K562 (cell line): ENCODE measurements at regions not wholly inside any gene's neighbourhood (a gene's known extent, or its start where the extent isn't known, plus 50 kb on each side); places are given as distances from the start of the nearest gene placed in this dataset.

Experiments used
- BDP1 ChIP-seq: IDR thresholded peaks from 3 replicates; pipeline ENCODE4 v1.6.1; 2011; ENCODE audit not compliant: insufficient read length, insufficient read depth
- EP300 ChIP-seq: IDR thresholded peaks from 2 replicates; pipeline ENCODE4 v1.6.1; 2012; ENCODE audit warnings: low read length, improper control_type of control experiment
- GABPB1 ChIP-seq: sonication (generic); formaldehyde crosslinking; IDR thresholded peaks from 2 replicates; pipeline ENCODE4 v1.8.0; 2022; ENCODE audit warnings: mild to moderate bottlenecking, missing genetic modification reagents
- GATAD2B ChIP-seq: fragments of 450-650 bp; IDR thresholded peaks from 2 replicates; pipeline ENCODE4 v1.6.1; 2017; ENCODE audit warnings: mild to moderate bottlenecking, borderline replicate concordance
- HDAC6 ChIP-seq: IDR thresholded peaks from 2 replicates; pipeline ENCODE4 v1.6.1; 2012; ENCODE audit warnings: low read depth, mild to moderate bottlenecking, control low read depth, inconsistent platforms, low read length, moderate library complexity
- KDM1A ChIP-seq, 2 experiments: fragments of 450-650 bp; IDR thresholded peaks; 2 replicates each; pipeline ENCODE4 v1.6.1; 2016; ENCODE audit warnings: mild to moderate bottlenecking in 2 of 2
- NFXL1 ChIP-seq: fragments of 450-650 bp; formaldehyde crosslinking; IDR thresholded peaks from 2 replicates; pipeline ENCODE4 v1.4.0; 2021; ENCODE audit warnings: mild to moderate bottlenecking
- PYGO2 ChIP-seq: fragments of 450-650 bp; IDR thresholded peaks from 2 replicates; pipeline ENCODE4 v1.6.1; 2016; ENCODE audit warnings: mild to moderate bottlenecking, missing genetic modification characterization, moderate library complexity, missing compliant biosample characterization
- RBM22 ChIP-seq: fragments of 200-400 bp; formaldehyde crosslinking; IDR thresholded peaks from 2 replicates; pipeline ENCODE4 v1.6.1; 2018; ENCODE audit warnings: low read length, low read depth; ENCODE audit not compliant: poor library complexity, severe bottlenecking
- SRSF9 ChIP-seq: fragments of 200-400 bp; formaldehyde crosslinking; IDR thresholded peaks from 2 replicates; pipeline ENCODE4 v1.6.1; 2017; ENCODE audit warnings: low read depth, low read length, borderline replicate concordance
- TAF7 ChIP-seq: fragments of 450-650 bp; IDR thresholded peaks from 2 replicates; pipeline ENCODE4 v1.6.1; 2016; ENCODE audit warnings: missing genetic modification characterization, missing compliant biosample characterization
- TCF7L2 ChIP-seq: fragments of 150-350 bp; IDR thresholded peaks from 2 replicates; pipeline ENCODE4 v1.6.1; 2016; ENCODE audit warnings: low read depth, mild to moderate bottlenecking, low read length, moderate library complexity
- YBX1 ChIP-seq: fragments of 450-650 bp; IDR thresholded peaks from 2 replicates; pipeline ENCODE4 v1.7.1; 2016; ENCODE audit warnings: mild to moderate bottlenecking
- ZNF12 ChIP-seq: sonication (generic); formaldehyde crosslinking; IDR thresholded peaks from 2 replicates; pipeline ENCODE4 v1.4.0; 2020; ENCODE audit warnings: mild to moderate bottlenecking, missing genetic modification reagents
- ZNF408 ChIP-seq: fragments of 250-450 bp; sonication (Bioruptor Pico); IDR thresholded peaks from 2 replicates; pipeline ENCODE4 v1.4.0; 2020; ENCODE audit warnings: low read depth, mild to moderate bottlenecking, moderate library complexity
- TF ChIP-seq, protein P1 (sequence below): sonication (generic); formaldehyde crosslinking; IDR thresholded peaks from 2 replicates; pipeline ENCODE4 v1.8.1; 2022; ENCODE audit warnings: missing genetic modification reagents
- TF ChIP-seq, protein P2 (sequence below): sonication (generic); formaldehyde crosslinking; IDR thresholded peaks from 2 replicates; pipeline ENCODE4 v1.9.0; 2022; ENCODE audit warnings: mild to moderate bottlenecking, missing genetic modification reagents
- TF ChIP-seq, protein P3 (sequence below): fragments of 450-650 bp; IDR thresholded peaks from 2 replicates; pipeline ENCODE4 v1.6.1; 2014; ENCODE audit warnings: low read depth, mild to moderate bottlenecking, moderate library complexity, borderline replicate concordance
- TF ChIP-seq, protein P4 (sequence below): fragments of 250-450 bp; sonication (Bioruptor Pico); IDR thresholded peaks from 2 replicates; pipeline ENCODE4 v1.5.0; 2020; ENCODE audit warnings: mild to moderate bottlenecking, borderline replicate concordance
- TF ChIP-seq, protein P5 (sequence below): conservative IDR thresholded peaks from 2 replicates; pipeline ENCODE4 v1.6.1; 2011; ENCODE audit warnings: low read depth, mild to moderate bottlenecking, low read length; ENCODE audit not compliant: control insufficient read depth
- TF ChIP-seq, protein P6 (sequence below): sonication (generic); formaldehyde crosslinking; IDR thresholded peaks from 2 replicates; pipeline ENCODE4 v1.8.1; 2023; ENCODE audit warnings: mild to moderate bottlenecking, missing genetic modification reagents

DNA sequence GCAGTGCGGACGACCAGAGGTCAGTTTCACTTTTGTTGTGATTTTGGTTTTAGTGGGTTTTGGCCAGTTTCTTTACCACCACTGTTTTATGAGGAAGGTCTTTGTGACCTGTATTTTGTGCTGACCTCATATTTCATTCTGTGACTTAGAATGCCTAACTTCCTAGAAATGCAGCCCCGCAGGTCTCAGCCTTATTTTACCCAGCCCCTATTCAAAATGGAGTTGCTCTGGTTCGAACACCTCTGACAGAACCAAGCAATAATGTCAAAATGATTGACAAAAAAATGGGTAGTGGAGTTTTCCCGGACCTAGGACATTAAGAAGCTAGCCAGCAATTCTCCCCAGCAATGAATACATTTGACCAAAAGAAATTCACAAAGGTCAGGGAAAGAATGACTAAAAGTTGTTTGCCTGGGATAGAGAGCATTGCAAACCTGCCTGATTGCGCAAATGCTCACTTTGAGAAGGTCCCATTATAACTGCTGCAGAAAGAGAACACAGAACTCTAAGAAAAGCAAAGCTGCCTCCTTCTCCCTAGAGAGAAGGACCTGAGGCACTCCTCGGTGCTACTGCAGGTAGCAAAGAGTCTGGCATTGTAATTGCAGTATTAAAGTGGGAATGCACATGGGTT lies 288.8 kb downstream of the ADGB start (continued):
- TF ChIP-seq RBM22 (no peak), ZNF408 (CRISPR knock-in tag) (peak; percentile 91), TCF7L2 (no peak), NFXL1 (CRISPR knock-in tag) (peak; percentile 99), PYGO2 (peak; percentile 100), TAF7 (tag) (peak; percentile 99), HDAC6 (no peak), SRSF9 (no peak), GABPB1 (CRISPR knock-in tag) (no peak), EP300 (no peak), BDP1 (no peak), YBX1 (no peak), GATAD2B (no peak), ZNF12 (CRISPR knock-in tag) (no peak), KDM1A (IDR thresholded peaks at IDR 0.05) (peak; percentile 50 to 60)
- TF ChIP-seq, protein P1, sequence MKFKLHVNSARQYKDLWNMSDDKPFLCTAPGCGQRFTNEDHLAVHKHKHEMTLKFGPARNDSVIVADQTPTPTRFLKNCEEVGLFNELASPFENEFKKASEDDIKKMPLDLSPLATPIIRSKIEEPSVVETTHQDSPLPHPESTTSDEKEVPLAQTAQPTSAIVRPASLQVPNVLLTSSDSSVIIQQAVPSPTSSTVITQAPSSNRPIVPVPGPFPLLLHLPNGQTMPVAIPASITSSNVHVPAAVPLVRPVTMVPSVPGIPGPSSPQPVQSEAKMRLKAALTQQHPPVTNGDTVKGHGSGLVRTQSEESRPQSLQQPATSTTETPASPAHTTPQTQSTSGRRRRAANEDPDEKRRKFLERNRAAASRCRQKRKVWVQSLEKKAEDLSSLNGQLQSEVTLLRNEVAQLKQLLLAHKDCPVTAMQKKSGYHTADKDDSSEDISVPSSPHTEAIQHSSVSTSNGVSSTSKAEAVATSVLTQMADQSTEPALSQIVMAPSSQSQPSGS (CRISPR knock-in tag), result no peak
- TF ChIP-seq, protein P2, sequence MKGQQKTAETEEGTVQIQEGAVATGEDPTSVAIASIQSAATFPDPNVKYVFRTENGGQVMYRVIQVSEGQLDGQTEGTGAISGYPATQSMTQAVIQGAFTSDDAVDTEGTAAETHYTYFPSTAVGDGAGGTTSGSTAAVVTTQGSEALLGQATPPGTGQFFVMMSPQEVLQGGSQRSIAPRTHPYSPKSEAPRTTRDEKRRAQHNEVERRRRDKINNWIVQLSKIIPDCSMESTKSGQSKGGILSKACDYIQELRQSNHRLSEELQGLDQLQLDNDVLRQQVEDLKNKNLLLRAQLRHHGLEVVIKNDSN (CRISPR knock-in tag), result no peak
- TF ChIP-seq, protein P3, sequence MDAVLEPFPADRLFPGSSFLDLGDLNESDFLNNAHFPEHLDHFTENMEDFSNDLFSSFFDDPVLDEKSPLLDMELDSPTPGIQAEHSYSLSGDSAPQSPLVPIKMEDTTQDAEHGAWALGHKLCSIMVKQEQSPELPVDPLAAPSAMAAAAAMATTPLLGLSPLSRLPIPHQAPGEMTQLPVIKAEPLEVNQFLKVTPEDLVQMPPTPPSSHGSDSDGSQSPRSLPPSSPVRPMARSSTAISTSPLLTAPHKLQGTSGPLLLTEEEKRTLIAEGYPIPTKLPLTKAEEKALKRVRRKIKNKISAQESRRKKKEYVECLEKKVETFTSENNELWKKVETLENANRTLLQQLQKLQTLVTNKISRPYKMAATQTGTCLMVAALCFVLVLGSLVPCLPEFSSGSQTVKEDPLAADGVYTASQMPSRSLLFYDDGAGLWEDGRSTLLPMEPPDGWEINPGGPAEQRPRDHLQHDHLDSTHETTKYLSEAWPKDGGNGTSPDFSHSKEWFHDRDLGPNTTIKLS, result peak; percentile 39; the same call in 1 of the 2 replicates
- TF ChIP-seq, protein P4, sequence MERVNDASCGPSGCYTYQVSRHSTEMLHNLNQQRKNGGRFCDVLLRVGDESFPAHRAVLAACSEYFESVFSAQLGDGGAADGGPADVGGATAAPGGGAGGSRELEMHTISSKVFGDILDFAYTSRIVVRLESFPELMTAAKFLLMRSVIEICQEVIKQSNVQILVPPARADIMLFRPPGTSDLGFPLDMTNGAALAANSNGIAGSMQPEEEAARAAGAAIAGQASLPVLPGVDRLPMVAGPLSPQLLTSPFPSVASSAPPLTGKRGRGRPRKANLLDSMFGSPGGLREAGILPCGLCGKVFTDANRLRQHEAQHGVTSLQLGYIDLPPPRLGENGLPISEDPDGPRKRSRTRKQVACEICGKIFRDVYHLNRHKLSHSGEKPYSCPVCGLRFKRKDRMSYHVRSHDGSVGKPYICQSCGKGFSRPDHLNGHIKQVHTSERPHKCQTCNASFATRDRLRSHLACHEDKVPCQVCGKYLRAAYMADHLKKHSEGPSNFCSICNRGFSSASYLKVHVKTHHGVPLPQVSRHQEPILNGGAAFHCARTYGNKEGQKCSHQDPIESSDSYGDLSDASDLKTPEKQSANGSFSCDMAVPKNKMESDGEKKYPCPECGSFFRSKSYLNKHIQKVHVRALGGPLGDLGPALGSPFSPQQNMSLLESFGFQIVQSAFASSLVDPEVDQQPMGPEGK (CRISPR knock-in tag), result peak; percentile 100
- TF ChIP-seq, protein P5, sequence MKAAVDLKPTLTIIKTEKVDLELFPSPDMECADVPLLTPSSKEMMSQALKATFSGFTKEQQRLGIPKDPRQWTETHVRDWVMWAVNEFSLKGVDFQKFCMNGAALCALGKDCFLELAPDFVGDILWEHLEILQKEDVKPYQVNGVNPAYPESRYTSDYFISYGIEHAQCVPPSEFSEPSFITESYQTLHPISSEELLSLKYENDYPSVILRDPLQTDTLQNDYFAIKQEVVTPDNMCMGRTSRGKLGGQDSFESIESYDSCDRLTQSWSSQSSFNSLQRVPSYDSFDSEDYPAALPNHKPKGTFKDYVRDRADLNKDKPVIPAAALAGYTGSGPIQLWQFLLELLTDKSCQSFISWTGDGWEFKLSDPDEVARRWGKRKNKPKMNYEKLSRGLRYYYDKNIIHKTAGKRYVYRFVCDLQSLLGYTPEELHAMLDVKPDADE, result no peak
- TF ChIP-seq, protein P6, sequence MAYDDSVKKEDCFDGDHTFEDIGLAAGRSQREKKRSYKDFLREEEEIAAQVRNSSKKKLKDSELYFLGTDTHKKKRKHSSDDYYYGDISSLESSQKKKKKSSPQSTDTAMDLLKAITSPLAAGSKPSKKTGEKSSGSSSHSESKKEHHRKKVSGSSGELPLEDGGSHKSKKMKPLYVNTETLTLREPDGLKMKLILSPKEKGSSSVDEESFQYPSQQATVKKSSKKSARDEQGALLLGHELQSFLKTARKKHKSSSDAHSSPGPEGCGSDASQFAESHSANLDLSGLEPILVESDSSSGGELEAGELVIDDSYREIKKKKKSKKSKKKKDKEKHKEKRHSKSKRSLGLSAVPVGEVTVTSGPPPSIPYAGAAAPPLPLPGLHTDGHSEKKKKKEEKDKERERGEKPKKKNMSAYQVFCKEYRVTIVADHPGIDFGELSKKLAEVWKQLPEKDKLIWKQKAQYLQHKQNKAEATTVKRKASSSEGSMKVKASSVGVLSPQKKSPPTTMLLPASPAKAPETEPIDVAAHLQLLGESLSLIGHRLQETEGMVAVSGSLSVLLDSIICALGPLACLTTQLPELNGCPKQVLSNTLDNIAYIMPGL, result no peak
